ENCODE measurements at regions not wholly inside any gene's neighbourhood (a gene's known extent, or its start where the extent isn't known, plus 50 kb on each side); places are given as distances from the start of the nearest gene placed in this dataset.

GRCh38 chr9:16203729-16204573, 651.1 kb downstream of the CCDC171 start:
- no peak for DNase-seq

- no peak for DNase-seq
Observed at GRCh38 chr9:16205455-16205854, 652.6 kb downstream of the CCDC171 start.

GRCh38 chr9:16206518-16206917, 653.7 kb downstream of the CCDC171 start:
- no peak for DNase-seq

GRCh38 chr9:16207161-16207560, 654.3 kb downstream of the CCDC171 start:
- no peak for DNase-seq

GRCh38 chr9:16210440-16210839, 657.6 kb downstream of the CCDC171 start:
- no peak for DNase-seq

GRCh38 chr9:16211946-16212345, 658.5 kb downstream of the BNC2 start:
- no peak for DNase-seq

- DNase-seq, result no peak
Observed at GRCh38 chr9:16213781-16214515, 656.5 kb downstream of the BNC2 start.

GRCh38 chr9:16214677-16215352, 655.7 kb downstream of the BNC2 start:
- no peak for DNase-seq

GRCh38 chr9:16215353-16215680, 655.2 kb downstream of the BNC2 start:
- no peak for DNase-seq

- DNase-seq, result no peak
Observed at GRCh38 chr9:16217943-16218701, 652.3 kb downstream of the BNC2 start.

GRCh38 chr9:16221366-16221765, 649.1 kb downstream of the BNC2 start:
- no peak for DNase-seq

- no peak for DNase-seq
Observed at GRCh38 chr9:16221822-16222547, 648.5 kb downstream of the BNC2 start.

GRCh38 chr9:16223074-16223871, 647.2 kb downstream of the BNC2 start:
- DNase-seq, result no peak

GRCh38 chr9:16230731-16231130, 639.7 kb downstream of the BNC2 start:
- DNase-seq, result no peak

GRCh38 chr9:16236311-16236710, 634.2 kb downstream of the BNC2 start:
- no peak for DNase-seq

GRCh38 chr9:16236882-16237281, 633.6 kb downstream of the BNC2 start:
- DNase-seq, result no peak

GRCh38 chr9:16238623-16239138, 631.8 kb downstream of the BNC2 start:
- DNase-seq, result no peak

- DNase-seq, result no peak
Observed at GRCh38 chr9:16241231-16241630, 629.2 kb downstream of the BNC2 start.

- DNase-seq, result no peak
Observed at GRCh38 chr9:16243798-16244197, 626.7 kb downstream of the BNC2 start.

GRCh38 chr9:16245756-16246440, 624.6 kb downstream of the BNC2 start:
- DNase-seq, result no peak

GRCh38 chr9:16246785-16247184, 623.7 kb downstream of the BNC2 start:
- no peak for DNase-seq

Data from SW 1271 (cell line).